ENCODE measurements at regions not wholly inside any gene's neighbourhood (a gene's known extent, or its start where the extent isn't known, plus 50 kb on each side); places are given as distances from the start of the nearest gene placed in this dataset.

DNA sequence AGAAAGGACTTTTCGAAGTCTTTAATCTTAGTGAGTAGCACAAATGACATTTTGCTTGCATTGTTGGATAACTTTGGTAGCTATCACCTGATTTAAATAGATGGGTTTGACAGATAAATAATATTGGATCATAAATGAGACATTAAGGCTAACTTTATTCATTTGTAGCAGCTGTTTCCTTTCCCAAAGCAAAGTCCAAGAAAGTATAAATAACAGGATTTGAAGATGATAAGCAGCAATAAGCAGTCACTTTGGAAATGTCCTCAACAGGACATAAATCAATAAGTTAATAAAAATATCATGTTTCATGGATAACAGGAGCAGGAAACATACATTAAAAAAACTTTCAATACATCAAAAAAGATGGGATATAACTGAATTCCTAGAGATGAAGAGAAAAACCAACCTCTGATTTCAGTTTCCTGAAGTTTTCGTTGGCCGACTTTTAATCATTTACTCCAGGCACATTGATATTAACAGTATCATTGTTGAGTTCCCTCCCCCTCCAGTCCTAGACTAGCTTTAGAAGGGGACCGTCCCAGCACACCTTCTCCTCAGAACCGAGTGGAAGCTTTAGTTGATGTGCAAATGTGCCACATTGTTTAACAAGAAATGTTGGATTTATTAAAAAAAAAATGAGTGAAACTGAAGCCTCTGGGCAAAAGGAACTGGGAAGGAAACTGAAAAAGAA is 169.9 kb upstream of the AGA start:
- FAIRE-seq = no peak
- BruUV-seq (replicated peaks) = no TSS peak
- Histone ChIP-seq H3K27ac (ENCODE audit: control insufficient read depth, insufficient read depth) (no peak overlapping the region), H3K9me3 (replicated peaks; ENCODE audit: control insufficient read depth, insufficient read depth, low read length) (no peaks in the 10 kb centered on the region), H3K36me3 (ENCODE audit: control insufficient read depth in 2 of 2, insufficient read depth in 2 of 2, low read length in 1 of 2) (no peaks in the 10 kb centered on the region), H4K20me1 (ENCODE audit: control insufficient read depth, insufficient read depth) (no peaks in the 10 kb centered on the region), H3K4me1 (ENCODE audit: control insufficient read depth, insufficient read depth, low read length) (no peaks in the 10 kb centered on the region), H3K79me2 (ENCODE audit: control insufficient read depth, insufficient read depth, low read length) (no peaks in the 10 kb centered on the region), H3K4me3 (no peak overlapping the region), H3K4me2 (ENCODE audit: control insufficient read depth, insufficient read depth) (no peak overlapping the region), H2AFZ (ENCODE audit: control insufficient read depth, low read depth, low read length) (no peak overlapping the region), H3K9ac (ENCODE audit: control insufficient read depth, insufficient read depth, low read length) (no peak overlapping the region), H3K27me3 (replicated peaks in 1 of 2; ENCODE audit: control insufficient read depth in 2 of 2, insufficient read depth in 2 of 2, low read length in 1 of 2) (no peaks in the 10 kb centered on the region)
- intact Hi-C loops (cut with micrococcal nuclease; ENCODE audit: unreplicated experiment) = no loop called here
- in situ Hi-C loops (cut with MboI) = no loop called here
- SMC1A ChIA-PET (ENCODE audit: uncharacterized antibody, unreplicated experiment) = no interaction called here
- CTCF ChIA-PET = no interaction called here
- no peak for TF ChIP-seq NKRF (conservative IDR thresholded peaks at IDR 0.05)
- TF ChIP-seq BCL11A (IDR thresholded peaks at IDR 0.05; ENCODE audit: low read depth, low read length) = no peak
- TF ChIP-seq RAD21 (IDR thresholded peaks at IDR 0.05; ENCODE audit: insufficient read depth, low read depth, low read length) = no peak
- no peak for TF ChIP-seq NFYA (IDR thresholded peaks at IDR 0.05; ENCODE audit: borderline replicate concordance, low read depth, low read length)
- 15% methylated on average over 5 of the region's 5 CpGs for WGBS (ENCODE audit: insufficient coverage, insufficient replicate concordance, low lambda C conversion rate, missing lambda C conversion rate)
- RAD21 ChIA-PET (ENCODE audit: unreplicated experiment) = no interaction called here
- DNase-seq (ENCODE audit: low read depth, low spot score) = no peak
- no peak for ATAC-seq
- POLR2A ChIA-PET = no interaction called here

DNA sequence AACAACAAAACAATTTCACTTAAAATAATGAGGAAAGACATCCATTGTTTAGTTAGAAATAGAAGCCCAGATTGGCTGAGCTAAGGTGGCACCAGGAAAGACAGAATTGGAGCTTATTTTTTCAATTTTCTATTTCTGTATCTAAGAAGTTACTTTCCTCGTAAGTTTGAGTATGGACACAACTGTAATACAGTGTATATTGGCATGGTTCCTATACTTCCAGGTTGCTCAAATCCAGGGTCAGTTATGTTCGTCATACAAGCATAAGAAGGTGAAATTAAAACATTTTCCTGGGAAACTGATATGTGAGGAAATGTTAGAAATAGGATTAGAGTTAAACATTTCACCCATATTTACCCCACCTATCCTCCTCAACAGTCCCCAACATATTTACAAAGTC is 170.4 kb upstream of the AGA start:
- FAIRE-seq (no peak), DNase-seq (ENCODE audit: low read depth, low spot score) (no peak), ATAC-seq (no peak)
- Histone ChIP-seq H3K36me3 (ENCODE audit: control insufficient read depth in 2 of 2, insufficient read depth in 2 of 2, low read length in 1 of 2) (no peaks in the 10 kb centered on the region), H3K4me2 (ENCODE audit: control insufficient read depth, insufficient read depth) (no peak overlapping the region), H3K79me2 (ENCODE audit: control insufficient read depth, insufficient read depth, low read length) (no peaks in the 10 kb centered on the region), H4K20me1 (ENCODE audit: control insufficient read depth, insufficient read depth) (no peaks in the 10 kb centered on the region), H3K4me3 (no peak overlapping the region), H3K4me1 (ENCODE audit: control insufficient read depth, insufficient read depth, low read length) (no peaks in the 10 kb centered on the region), H3K9me3 (replicated peaks; ENCODE audit: control insufficient read depth, insufficient read depth, low read length) (no peaks in the 10 kb centered on the region), H2AFZ (ENCODE audit: control insufficient read depth, low read depth, low read length) (no peak overlapping the region), H3K9ac (ENCODE audit: control insufficient read depth, insufficient read depth, low read length) (no peak overlapping the region), H3K27me3 (replicated peaks in 1 of 2; ENCODE audit: control insufficient read depth in 2 of 2, insufficient read depth in 2 of 2, low read length in 1 of 2) (no peaks in the 10 kb centered on the region), H3K27ac (ENCODE audit: control insufficient read depth, insufficient read depth) (no peak overlapping the region)
- in situ Hi-C loops (cut with MboI) = no loop called here
- intact Hi-C loops (cut with micrococcal nuclease; ENCODE audit: unreplicated experiment) = no loop called here
- 0% methylated on average over 2 of the region's 2 CpGs for WGBS (ENCODE audit: insufficient coverage, insufficient replicate concordance, low lambda C conversion rate, missing lambda C conversion rate)
- BruUV-seq (replicated peaks) = no TSS peak
- TF ChIP-seq RAD51 (IDR thresholded peaks at IDR 0.05) (no peak), BRCA1 (IDR thresholded peaks at IDR 0.05; ENCODE audit: low read depth, low read length) (no peak)
- CTCF ChIA-PET = no interaction called here
- POLR2A ChIA-PET = no interaction called here
- SMC1A ChIA-PET (ENCODE audit: uncharacterized antibody, unreplicated experiment) = no interaction called here
- RAD21 ChIA-PET (ENCODE audit: unreplicated experiment) = no interaction called here

Data from GM12878 (cell line).